ENCODE measurements at regions not wholly inside any gene's neighbourhood (a gene's known extent, or its start where the extent isn't known, plus 50 kb on each side); places are given as distances from the start of the nearest gene placed in this dataset.

DNA sequence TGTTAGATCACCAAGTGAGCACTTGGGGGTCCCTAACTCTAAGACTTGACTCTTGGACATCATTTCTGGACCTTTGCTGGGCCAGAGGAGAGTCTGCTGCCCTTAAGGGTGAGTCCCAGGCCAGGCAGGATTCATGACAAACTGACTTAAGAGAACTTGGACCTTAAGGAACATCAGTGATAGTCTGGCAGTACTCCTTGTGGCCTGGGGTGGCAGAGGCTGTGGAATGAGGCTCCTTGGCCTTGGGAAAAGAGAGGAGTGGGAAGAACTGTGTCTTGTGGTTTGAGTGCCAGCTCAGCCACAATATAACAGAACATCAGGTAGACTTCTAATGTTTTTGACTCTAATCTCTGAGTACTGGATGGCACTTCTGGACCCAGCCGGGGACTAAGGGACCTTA, 478.7 kb downstream of the MEI4 start:
- intact Hi-C loops (cut with micrococcal nuclease; ENCODE audit: unreplicated experiment) = no loop called here
- Histone ChIP-seq H3K27ac (ENCODE audit: low read depth, low read length, poor library complexity, severe bottlenecking) (no peak overlapping the region), H3K36me3 (ENCODE audit: insufficient read depth, low read length, poor library complexity, severe bottlenecking) (no peaks in the 10 kb centered on the region), H3K4me3 (ENCODE audit: low read depth, low read length, poor library complexity, severe bottlenecking) (no peak overlapping the region), H3K27me3 (replicated peaks; ENCODE audit: insufficient read depth, low read depth, low read length, poor library complexity) (no peaks in the 10 kb centered on the region), H3K9me3 (ENCODE audit: low read depth, low read length, poor library complexity, severe bottlenecking) (peaks cover 7% of the 10 kb centered on the region), H3K4me1 (ENCODE audit: insufficient read depth, low read length, poor library complexity, severe bottlenecking) (no peaks in the 10 kb centered on the region)
- TF ChIP-seq EZH2 (IDR thresholded peaks at IDR 0.05; ENCODE audit: borderline replicate concordance, low read depth, low read length, poor library complexity, severe bottlenecking) = no peak
- TF ChIP-seq, protein P1, sequence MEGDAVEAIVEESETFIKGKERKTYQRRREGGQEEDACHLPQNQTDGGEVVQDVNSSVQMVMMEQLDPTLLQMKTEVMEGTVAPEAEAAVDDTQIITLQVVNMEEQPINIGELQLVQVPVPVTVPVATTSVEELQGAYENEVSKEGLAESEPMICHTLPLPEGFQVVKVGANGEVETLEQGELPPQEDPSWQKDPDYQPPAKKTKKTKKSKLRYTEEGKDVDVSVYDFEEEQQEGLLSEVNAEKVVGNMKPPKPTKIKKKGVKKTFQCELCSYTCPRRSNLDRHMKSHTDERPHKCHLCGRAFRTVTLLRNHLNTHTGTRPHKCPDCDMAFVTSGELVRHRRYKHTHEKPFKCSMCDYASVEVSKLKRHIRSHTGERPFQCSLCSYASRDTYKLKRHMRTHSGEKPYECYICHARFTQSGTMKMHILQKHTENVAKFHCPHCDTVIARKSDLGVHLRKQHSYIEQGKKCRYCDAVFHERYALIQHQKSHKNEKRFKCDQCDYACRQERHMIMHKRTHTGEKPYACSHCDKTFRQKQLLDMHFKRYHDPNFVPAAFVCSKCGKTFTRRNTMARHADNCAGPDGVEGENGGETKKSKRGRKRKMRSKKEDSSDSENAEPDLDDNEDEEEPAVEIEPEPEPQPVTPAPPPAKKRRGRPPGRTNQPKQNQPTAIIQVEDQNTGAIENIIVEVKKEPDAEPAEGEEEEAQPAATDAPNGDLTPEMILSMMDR (conservative IDR thresholded peaks at IDR 0.05; ENCODE audit: low read depth, low read length) = no peak
- no peak for DNase-seq (ENCODE audit: low spot score)
- CTCF ChIA-PET = no interaction called here
- POLR2A ChIA-PET (ENCODE audit: low non-redundant PET) = no interaction called here
- BruUV-seq (replicated peaks) = no TSS peak

DNA sequence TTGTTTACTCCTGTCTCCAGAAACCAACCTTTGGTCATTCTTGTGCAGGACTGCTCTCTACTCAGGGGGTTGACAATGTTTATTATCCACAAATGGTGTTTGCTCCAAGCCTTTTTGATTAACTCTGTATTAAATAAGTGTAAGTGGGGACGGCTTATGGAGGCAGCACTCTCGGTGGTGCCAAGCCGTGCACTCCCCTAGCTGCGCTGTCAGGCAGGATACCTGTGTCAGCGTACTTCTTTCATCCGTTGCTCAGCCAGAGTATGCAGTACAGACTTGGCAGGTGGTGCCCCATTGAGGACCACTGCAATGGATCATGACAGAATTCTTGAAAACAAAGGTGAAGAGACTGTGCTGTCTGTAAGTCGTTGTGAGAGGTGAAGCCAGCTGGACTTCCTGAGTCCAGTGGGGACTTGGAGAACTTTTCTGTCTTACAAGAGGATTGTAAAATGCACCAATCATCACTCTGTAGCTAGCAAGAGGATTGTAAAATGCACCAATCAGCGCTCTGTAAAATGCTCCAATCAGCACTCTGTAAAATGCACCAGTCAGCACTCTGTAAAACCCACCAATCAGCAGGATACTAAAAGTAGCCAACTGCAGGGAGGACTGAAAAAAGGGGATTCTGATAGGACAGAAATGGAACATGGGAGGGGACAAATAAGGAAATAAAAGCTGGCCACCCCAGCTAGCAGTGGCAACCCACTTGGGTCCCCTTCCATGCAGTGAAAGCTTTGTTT, 480.0 kb downstream of the MEI4 start:
- CTCF ChIA-PET = no interaction called here

DNA sequence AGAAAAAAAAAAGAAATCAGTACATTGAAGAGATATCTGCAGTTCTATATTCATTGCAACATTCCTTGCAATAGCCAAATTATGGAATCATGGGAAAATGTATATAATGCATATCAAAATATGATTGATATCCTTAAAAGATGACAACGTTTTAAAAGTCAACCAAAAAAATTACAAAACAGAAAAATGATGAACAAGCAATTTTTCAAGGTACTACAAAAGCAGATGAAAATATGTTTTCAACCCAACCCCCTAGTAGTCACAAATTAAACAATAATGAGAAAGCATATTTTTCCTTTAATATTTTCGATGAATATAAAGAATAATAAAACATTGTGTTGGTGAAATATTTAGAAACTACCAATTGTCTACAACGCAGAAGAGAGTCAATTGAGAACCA, 497.6 kb downstream of the MEI4 start:
- Histone ChIP-seq H3K27ac (ENCODE audit: low read depth, low read length, poor library complexity, severe bottlenecking) (no peak overlapping the region), H3K36me3 (ENCODE audit: insufficient read depth, low read length, poor library complexity, severe bottlenecking) (no peaks in the 10 kb centered on the region), H3K4me3 (ENCODE audit: low read depth, low read length, poor library complexity, severe bottlenecking) (no peak overlapping the region), H3K27me3 (replicated peaks; ENCODE audit: insufficient read depth, low read depth, low read length, poor library complexity) (no peaks in the 10 kb centered on the region), H3K4me1 (ENCODE audit: insufficient read depth, low read length, poor library complexity, severe bottlenecking) (no peaks in the 10 kb centered on the region), H3K9me3 (ENCODE audit: low read depth, low read length, poor library complexity, severe bottlenecking) (peaks cover 15% of the 10 kb centered on the region)
- ChIA-PET CTCF (no interaction called here), POLR2A (ENCODE audit: low non-redundant PET) (no interaction called here)
- TF ChIP-seq, protein P1 (conservative IDR thresholded peaks at IDR 0.05; ENCODE audit: low read depth, low read length) = no peak
- no peak for TF ChIP-seq EZH2 (IDR thresholded peaks at IDR 0.05; ENCODE audit: borderline replicate concordance, low read depth, low read length, poor library complexity, severe bottlenecking)
- DNase-seq (ENCODE audit: low spot score) = no peak
- intact Hi-C loops (cut with micrococcal nuclease; ENCODE audit: unreplicated experiment) = no loop called here
- no TSS peak for BruUV-seq (replicated peaks)

More for the DNA sequence above, 480.0 kb downstream of the MEI4 start:
- H3K27ac ChIP-seq (ENCODE audit: low read depth, low read length, poor library complexity, severe bottlenecking) = no peak overlapping the region
- intact Hi-C loops (cut with micrococcal nuclease; ENCODE audit: unreplicated experiment) = no loop called here
- POLR2A ChIA-PET (ENCODE audit: low non-redundant PET) = no interaction called here
- no peak overlapping the region for H3K4me3 ChIP-seq (ENCODE audit: low read depth, low read length, poor library complexity, severe bottlenecking)
- peaks cover 13% of the 10 kb centered on the region for H3K9me3 ChIP-seq (ENCODE audit: low read depth, low read length, poor library complexity, severe bottlenecking)
- H3K27me3 ChIP-seq (replicated peaks; ENCODE audit: insufficient read depth, low read depth, low read length, poor library complexity) = no peaks in the 10 kb centered on the region
- TF ChIP-seq, protein P1 (conservative IDR thresholded peaks at IDR 0.05; ENCODE audit: low read depth, low read length) = no peak
- no peak for TF ChIP-seq EZH2 (IDR thresholded peaks at IDR 0.05; ENCODE audit: borderline replicate concordance, low read depth, low read length, poor library complexity, severe bottlenecking)
- no peaks in the 10 kb centered on the region for H3K36me3 ChIP-seq (ENCODE audit: insufficient read depth, low read length, poor library complexity, severe bottlenecking)
- BruUV-seq (replicated peaks) = no TSS peak
- DNase-seq (ENCODE audit: low spot score) = no peak
- H3K4me1 ChIP-seq (ENCODE audit: insufficient read depth, low read length, poor library complexity, severe bottlenecking) = no peaks in the 10 kb centered on the region
